ENCODE measurements at regions not wholly inside any gene's neighbourhood (a gene's known extent, or its start where the extent isn't known, plus 50 kb on each side); places are given as distances from the start of the nearest gene placed in this dataset.

DNA sequence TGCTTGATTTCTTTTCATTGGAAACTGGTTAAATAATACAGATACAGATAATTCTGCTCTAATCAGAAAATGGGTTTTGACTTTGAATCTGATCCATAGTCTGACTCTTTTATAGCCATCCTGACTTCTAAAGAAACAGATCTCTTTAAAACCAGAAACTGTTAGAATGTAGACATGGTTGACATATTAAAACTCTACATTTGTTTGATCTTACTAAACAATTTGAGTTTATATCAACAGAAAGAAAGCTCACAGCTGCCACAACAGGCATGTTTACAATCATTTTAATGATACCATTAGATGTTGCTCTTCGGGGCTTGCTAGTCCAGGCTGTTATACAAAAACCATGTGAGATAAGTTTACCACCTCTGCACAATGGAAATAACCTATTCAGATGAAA lies 193.0 kb upstream of the SEMA3A start:
- H3K27ac ChIP-seq (ENCODE audit: low read depth in 2 of 2, low read length in 2 of 2), result no peak overlapping the region
- no peak overlapping the region for H3K4me3 ChIP-seq (ENCODE audit: low read length in 3 of 3)
- FAIRE-seq (no peak), DNase-seq (peak in 2 of 5 donors; percentile 16 to 48)
- H3K36me3 ChIP-seq (ENCODE audit: control insufficient read depth in 2 of 3, insufficient read depth in 3 of 3, low read length in 3 of 3), result no peaks in the 10 kb centered on the region
- H3K27me3 ChIP-seq (ENCODE audit: control insufficient read depth, insufficient read depth, low read length), result no peaks in the 10 kb centered on the region
- no peaks in the 10 kb centered on the region for H3K4me1 ChIP-seq (ENCODE audit: control insufficient read depth in 2 of 3, insufficient read depth in 2 of 3, low read depth in 1 of 3, low read length in 3 of 3)
- TF ChIP-seq, protein P1, sequence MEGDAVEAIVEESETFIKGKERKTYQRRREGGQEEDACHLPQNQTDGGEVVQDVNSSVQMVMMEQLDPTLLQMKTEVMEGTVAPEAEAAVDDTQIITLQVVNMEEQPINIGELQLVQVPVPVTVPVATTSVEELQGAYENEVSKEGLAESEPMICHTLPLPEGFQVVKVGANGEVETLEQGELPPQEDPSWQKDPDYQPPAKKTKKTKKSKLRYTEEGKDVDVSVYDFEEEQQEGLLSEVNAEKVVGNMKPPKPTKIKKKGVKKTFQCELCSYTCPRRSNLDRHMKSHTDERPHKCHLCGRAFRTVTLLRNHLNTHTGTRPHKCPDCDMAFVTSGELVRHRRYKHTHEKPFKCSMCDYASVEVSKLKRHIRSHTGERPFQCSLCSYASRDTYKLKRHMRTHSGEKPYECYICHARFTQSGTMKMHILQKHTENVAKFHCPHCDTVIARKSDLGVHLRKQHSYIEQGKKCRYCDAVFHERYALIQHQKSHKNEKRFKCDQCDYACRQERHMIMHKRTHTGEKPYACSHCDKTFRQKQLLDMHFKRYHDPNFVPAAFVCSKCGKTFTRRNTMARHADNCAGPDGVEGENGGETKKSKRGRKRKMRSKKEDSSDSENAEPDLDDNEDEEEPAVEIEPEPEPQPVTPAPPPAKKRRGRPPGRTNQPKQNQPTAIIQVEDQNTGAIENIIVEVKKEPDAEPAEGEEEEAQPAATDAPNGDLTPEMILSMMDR (IDR thresholded peaks at IDR 0.05; ENCODE audit: borderline replicate concordance, extremely low read depth, insufficient read depth), result no peak
- intact Hi-C loops (cut with DNase I), result no loop called here
- no peaks in the 10 kb centered on the region for H3K9me3 ChIP-seq (ENCODE audit: control insufficient read depth in 2 of 3, insufficient read depth in 1 of 3, low read length in 3 of 3)
- H3K9ac ChIP-seq (ENCODE audit: low read length in 3 of 3), result no peak overlapping the region

DNA sequence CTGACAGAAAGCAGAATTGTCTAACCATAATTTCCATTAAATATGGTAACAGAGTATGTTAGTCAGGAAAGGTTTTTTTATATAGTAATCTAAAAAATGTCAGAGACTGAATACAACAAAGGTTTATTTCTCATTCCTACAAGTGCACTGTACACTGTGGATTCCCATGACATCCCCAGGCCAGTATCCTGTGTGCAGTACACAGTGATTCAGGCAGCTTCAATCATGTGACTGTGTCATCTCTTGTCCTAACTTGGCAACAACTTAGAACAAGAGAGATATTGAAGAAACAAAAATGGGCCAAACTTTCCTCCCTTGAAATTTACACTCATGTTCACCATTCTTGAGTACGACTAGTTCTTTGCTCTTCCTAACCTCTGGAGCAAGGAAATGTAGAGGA lies 189.8 kb upstream of the SEMA3A start:
- Histone ChIP-seq H3K4me1 (ENCODE audit: control insufficient read depth in 2 of 3, insufficient read depth in 2 of 3, low read depth in 1 of 3, low read length in 3 of 3) (no peaks in the 10 kb centered on the region), H3K27me3 (ENCODE audit: control insufficient read depth, insufficient read depth, low read length) (no peaks in the 10 kb centered on the region), H3K9me3 (ENCODE audit: control insufficient read depth in 2 of 3, insufficient read depth in 1 of 3, low read length in 3 of 3) (no peaks in the 10 kb centered on the region), H3K9ac (ENCODE audit: low read length in 3 of 3) (no peak overlapping the region), H3K4me3 (ENCODE audit: low read length in 3 of 3) (no peak overlapping the region), H3K36me3 (ENCODE audit: control insufficient read depth in 2 of 3, insufficient read depth in 3 of 3, low read length in 3 of 3) (no peaks in the 10 kb centered on the region), H3K27ac (ENCODE audit: low read depth in 2 of 2, low read length in 2 of 2) (no peak overlapping the region)
- FAIRE-seq (no peak), DNase-seq (no peak)
- intact Hi-C loops (cut with DNase I), result no loop called here
- TF ChIP-seq, protein P1 (IDR thresholded peaks at IDR 0.05; ENCODE audit: borderline replicate concordance, extremely low read depth, insufficient read depth), result no peak

DNA sequence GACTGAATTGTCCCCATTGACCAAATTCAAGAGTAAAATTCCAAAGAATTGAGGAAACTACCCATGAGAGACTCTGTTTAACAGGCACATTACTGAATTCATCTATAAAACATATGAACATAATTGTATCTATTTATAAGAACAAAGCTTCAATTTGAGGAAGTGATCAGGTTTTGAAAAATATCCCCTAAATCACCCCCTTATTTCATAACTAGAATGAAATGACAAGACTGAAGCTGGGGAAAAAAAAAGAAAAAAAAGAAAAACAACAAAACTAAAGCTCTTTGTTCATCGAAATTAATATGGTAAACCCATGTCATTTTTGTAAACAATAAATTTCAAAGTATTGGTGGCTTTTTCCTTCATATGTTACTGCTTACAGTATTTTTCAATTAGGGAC lies 184.9 kb upstream of the SEMA3A start:
- FAIRE-seq (no peak), DNase-seq (no peak)
- Histone ChIP-seq H3K27ac (ENCODE audit: low read depth in 2 of 2, low read length in 2 of 2) (no peak overlapping the region), H3K9ac (ENCODE audit: low read length in 3 of 3) (no peak overlapping the region), H3K36me3 (ENCODE audit: control insufficient read depth in 2 of 3, insufficient read depth in 3 of 3, low read length in 3 of 3) (no peaks in the 10 kb centered on the region), H3K9me3 (ENCODE audit: control insufficient read depth in 2 of 3, insufficient read depth in 1 of 3, low read length in 3 of 3) (no peaks in the 10 kb centered on the region), H3K4me1 (ENCODE audit: control insufficient read depth in 2 of 3, insufficient read depth in 2 of 3, low read depth in 1 of 3, low read length in 3 of 3) (no peaks in the 10 kb centered on the region), H3K27me3 (ENCODE audit: control insufficient read depth, insufficient read depth, low read length) (no peaks in the 10 kb centered on the region), H3K4me3 (ENCODE audit: low read length in 3 of 3) (no peak overlapping the region)
- TF ChIP-seq, protein P1 (IDR thresholded peaks at IDR 0.05; ENCODE audit: borderline replicate concordance, extremely low read depth, insufficient read depth), result no peak
- intact Hi-C loops (cut with DNase I), result no loop called here

DNA sequence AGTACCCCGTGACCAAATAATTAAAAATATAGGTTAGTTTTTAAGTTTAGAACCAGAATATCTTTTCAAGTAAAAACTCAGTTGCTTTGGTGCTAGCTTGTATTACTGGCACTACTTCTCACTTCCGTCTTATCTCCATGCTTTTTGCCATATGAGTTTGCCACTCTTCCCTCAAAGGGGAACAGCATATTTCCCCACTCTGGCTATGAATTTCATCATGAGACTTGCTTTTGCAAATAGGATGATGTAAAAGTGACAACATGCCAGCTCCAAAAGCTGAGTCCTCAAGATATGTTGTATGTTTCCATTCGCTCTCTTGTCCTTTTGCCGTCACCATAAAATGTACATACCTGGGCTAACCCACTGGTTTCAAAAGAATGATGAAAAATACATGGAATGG lies 178.1 kb upstream of the SEMA3A start:
- Histone ChIP-seq H3K27me3 (ENCODE audit: control insufficient read depth, insufficient read depth, low read length) (no peaks in the 10 kb centered on the region), H3K9ac (ENCODE audit: low read length in 3 of 3) (no peak overlapping the region), H3K4me3 (ENCODE audit: low read length in 3 of 3) (no peak overlapping the region), H3K9me3 (ENCODE audit: control insufficient read depth in 2 of 3, insufficient read depth in 1 of 3, low read length in 3 of 3) (no peaks in the 10 kb centered on the region), H3K4me1 (ENCODE audit: control insufficient read depth in 2 of 3, insufficient read depth in 2 of 3, low read depth in 1 of 3, low read length in 3 of 3) (no peaks in the 10 kb centered on the region), H3K27ac (ENCODE audit: low read depth in 2 of 2, low read length in 2 of 2) (no peak overlapping the region), H3K36me3 (ENCODE audit: control insufficient read depth in 2 of 3, insufficient read depth in 3 of 3, low read length in 3 of 3) (no peaks in the 10 kb centered on the region)
- TF ChIP-seq, protein P1 (IDR thresholded peaks at IDR 0.05; ENCODE audit: borderline replicate concordance, extremely low read depth, insufficient read depth), result no peak
- intact Hi-C loops (cut with DNase I), result no loop called here
- DNase-seq (no peak), FAIRE-seq (no peak)

Data from kidney (tissue), 13 donors.